Osteocyte (in vitro differentiated cells): ENCODE measurements at regions not wholly inside any gene's neighbourhood (a gene's known extent, or its start where the extent isn't known, plus 50 kb on each side); places are given as distances from the start of the nearest gene placed in this dataset.
A peak's percentile ranks its signal among the peaks of the same experiment; 100 is the strongest.

Source experiments
- DNase-seq: peaks from one replicate; pipeline ENCODE4 v3.0.0; 2021; ENCODE audit warnings: mixed read lengths; ENCODE audit not compliant: unreplicated experiment; ENCODE audit errors: extremely low spot score
- H3K27ac Mint-ChIP-seq: one replicate; pipeline ENCODE4 v1.8.0; 2021; ENCODE audit warnings: mild to moderate bottlenecking, mixed read lengths; ENCODE audit not compliant: unreplicated experiment
- H3K27me3 Mint-ChIP-seq: one replicate; pipeline ENCODE4 v1.8.0; 2021; ENCODE audit warnings: mixed read lengths; ENCODE audit not compliant: unreplicated experiment
- H3K36me3 Mint-ChIP-seq: one replicate; pipeline ENCODE4 v1.8.0; 2021; ENCODE audit warnings: mixed read lengths; ENCODE audit not compliant: unreplicated experiment
- H3K4me1 Mint-ChIP-seq: one replicate; pipeline ENCODE4 v1.8.0; 2021; ENCODE audit warnings: mixed read lengths; ENCODE audit not compliant: unreplicated experiment
- H3K4me3 Mint-ChIP-seq: one replicate; pipeline ENCODE4 v1.8.0; 2021; ENCODE audit warnings: mild to moderate bottlenecking, moderate library complexity, mixed read lengths; ENCODE audit not compliant: unreplicated experiment
- H3K9me3 Mint-ChIP-seq: one replicate; pipeline ENCODE4 v1.8.0; 2021; ENCODE audit warnings: mixed read lengths; ENCODE audit not compliant: unreplicated experiment
- CTCF ChIP-seq: fragments of 200-600 bp; sonication (generic); IDR thresholded peaks from 2 replicates; pipeline ENCODE4 v1.5.0; 2021; ENCODE audit warnings: antibody characterized with exemption, mild to moderate bottlenecking, moderate library complexity

DNA sequence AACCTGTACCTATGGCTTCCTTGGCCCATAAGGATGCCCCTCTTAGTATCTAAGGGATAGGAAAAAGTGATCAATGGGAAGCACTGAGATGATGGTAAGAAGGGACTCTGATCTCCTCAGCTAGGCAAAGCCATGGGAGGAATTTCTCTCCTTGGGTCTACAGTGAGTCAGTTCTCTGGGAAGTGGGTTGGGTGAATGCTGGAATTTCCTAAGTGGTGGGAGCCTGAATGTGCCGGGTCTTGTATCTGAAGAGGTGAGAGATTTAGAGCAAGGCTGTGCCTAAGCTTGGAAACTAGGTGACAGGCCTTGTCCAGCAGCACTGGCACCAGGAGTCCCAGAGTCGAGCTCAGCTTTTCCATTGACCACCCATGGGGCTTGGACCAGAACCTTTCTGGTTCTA is 96.3 kb upstream of the SLC2A1 start:
- Mint-ChIP-seq H3K36me3 (no peaks in the 10 kb centered on the region), H3K4me3 (no peak overlapping the region), H3K27ac (no peak overlapping the region), H3K27me3 (no peaks in the 10 kb centered on the region), H3K9me3 (no peaks in the 10 kb centered on the region), H3K4me1 (peaks cover 36% of the 10 kb centered on the region)
- TF ChIP-seq CTCF: no peak
- no peak for DNase-seq

GRCh38 chr1:43052786-43053439 is 94.2 kb upstream of the SLC2A1 start:
- Mint-ChIP-seq H3K36me3 (no peaks in the 10 kb centered on the region), H3K27ac (peak overlapping the region; percentile 58), H3K4me1 (peaks cover 29% of the 10 kb centered on the region)

DNA sequence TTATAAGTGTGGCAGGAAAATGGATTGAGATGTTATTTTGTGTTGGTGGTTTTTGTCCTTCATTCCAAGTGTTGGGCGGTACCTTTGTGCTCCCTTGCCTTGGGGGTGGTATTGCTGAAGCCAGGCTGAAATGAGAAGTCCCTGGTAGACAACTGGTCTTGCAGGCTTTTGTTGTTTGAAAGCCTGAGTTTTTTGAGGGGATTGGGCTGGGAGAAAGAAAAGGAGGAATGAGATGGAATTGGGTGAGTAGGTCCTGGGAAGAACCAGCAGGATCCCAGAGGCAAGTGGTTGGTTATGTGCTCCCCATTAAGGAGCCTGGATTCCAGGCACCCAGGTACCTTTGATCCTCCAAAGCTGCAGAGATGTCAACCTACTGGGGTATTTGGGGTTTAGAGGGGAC is 93.7 kb upstream of the SLC2A1 start:
- Mint-ChIP-seq H3K36me3 (no peaks in the 10 kb centered on the region), H3K9me3 (no peaks in the 10 kb centered on the region), H3K27me3 (no peaks in the 10 kb centered on the region), H3K4me3 (no peak overlapping the region), H3K27ac (peak overlapping the region; percentile 45), H3K4me1 (peaks cover 29% of the 10 kb centered on the region)
- DNase-seq: no peak
- TF ChIP-seq CTCF: no peak

More at GRCh38 chr1:43052786-43053439, 94.2 kb upstream of the SLC2A1 start:
- Mint-ChIP-seq H3K9me3 (no peaks in the 10 kb centered on the region), H3K4me3 (no peak overlapping the region), H3K27me3 (no peaks in the 10 kb centered on the region)
- no peak for TF ChIP-seq CTCF
- no peak for DNase-seq

DNA sequence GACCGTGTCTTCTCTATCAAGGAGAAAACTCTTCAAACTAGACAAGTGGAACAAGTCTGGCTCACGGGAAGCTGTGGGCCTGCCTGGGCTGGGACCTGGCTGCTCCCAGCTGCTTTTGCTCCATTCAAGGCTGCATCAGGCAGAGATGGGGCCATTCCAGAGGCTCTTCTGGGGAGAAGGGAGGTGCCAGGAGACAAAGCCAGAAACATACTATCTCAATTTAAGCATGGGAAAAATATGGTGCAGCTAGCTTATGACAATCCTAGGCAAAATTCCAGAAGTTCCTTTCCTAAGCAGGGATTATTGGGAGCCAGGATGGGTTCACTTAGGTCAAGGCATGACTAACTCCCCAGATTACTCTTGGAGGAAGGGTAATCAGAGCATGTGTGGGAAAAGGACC is 90.8 kb upstream of the SLC2A1 start:
- H3K27me3 Mint-ChIP-seq: no peaks in the 10 kb centered on the region
- DNase-seq: no peak
- no peak overlapping the region for H3K4me3 Mint-ChIP-seq
- no peaks in the 10 kb centered on the region for H3K36me3 Mint-ChIP-seq
- H3K4me1 Mint-ChIP-seq: peaks cover 26% of the 10 kb centered on the region
- H3K9me3 Mint-ChIP-seq: no peaks in the 10 kb centered on the region
- no peak for TF ChIP-seq CTCF
- H3K27ac Mint-ChIP-seq: no peak overlapping the region

DNA sequence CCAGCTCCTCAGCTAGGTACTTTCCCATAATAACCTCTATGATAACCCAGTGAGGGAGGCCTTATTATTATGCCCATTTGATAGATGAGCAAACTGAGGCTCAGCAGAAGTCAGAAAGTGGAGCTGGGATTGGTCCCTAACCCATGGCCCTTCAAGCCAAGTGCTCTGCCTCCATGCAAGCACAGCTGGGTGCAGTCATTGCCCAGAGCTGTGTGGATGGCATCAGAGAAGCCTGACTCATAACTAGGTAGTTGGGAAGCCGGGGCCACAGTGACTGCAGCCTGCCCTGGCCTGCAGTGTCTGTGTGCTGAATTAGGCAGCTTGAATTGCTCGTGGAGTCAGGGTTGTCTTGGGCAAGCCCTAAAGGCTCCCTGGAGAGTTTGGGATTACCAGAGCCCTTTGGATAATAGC is 89.9 kb upstream of the SLC2A1 start:
- no peaks in the 10 kb centered on the region for H3K9me3 Mint-ChIP-seq
- no peaks in the 10 kb centered on the region for H3K27me3 Mint-ChIP-seq
- TF ChIP-seq CTCF: no peak
- peaks cover 26% of the 10 kb centered on the region for H3K4me1 Mint-ChIP-seq
- no peak for DNase-seq
- no peak overlapping the region for H3K27ac Mint-ChIP-seq
- H3K4me3 Mint-ChIP-seq: no peak overlapping the region
- no peaks in the 10 kb centered on the region for H3K36me3 Mint-ChIP-seq
